K562 (cell line): ENCODE measurements at regions not wholly inside any gene's neighbourhood (a gene's known extent, or its start where the extent isn't known, plus 50 kb on each side); places are given as distances from the start of the nearest gene placed in this dataset.

Experiments
- ATAC-seq: fragments of 200-7000 bp; cut with Tn5 transposase; 3 replicates; pipeline ENCODE4 v1.9.1; 2020; ENCODE audit warnings: moderate library complexity
- BruUV-seq: library from RNA; stranded (reverse); fragments of 400-500 nt; replicated peaks from 2 replicates; lab custom pipeline; 2021; lab: Mats Ljungman, UMichigan
- CTCF ChIA-PET: fragments of 300-600 bp; formaldehyde crosslinking; extraction: SDS; loops from one replicate; lab custom pipeline; 2021; ENCODE audit warnings: low intra/inter-chr PET ratio; lab: Yijun Ruan, JAX
- POLR2A ChIA-PET: fragments of 300-600, 350-650 bp; sonication (Branson Sonifier 250); formaldehyde crosslinking; extraction: SDS; loops from one replicate; lab custom pipeline; 2021; ENCODE audit warnings: antibody characterized with exemption, inconsistent platforms; lab: Yijun Ruan, JAX
- DNase-seq, 4 experiments: peaks; one replicate each; pipeline versions ENCODE4 v3.0.0 to v3.0.0-alpha.2; 2011 to 2018; ENCODE audit warnings: low spot score in 3 of 4, mixed read lengths in 3 of 4; ENCODE audit errors: extremely low read depth in 1 of 4
- FAIRE-seq: peaks from 2 replicates; lab custom pipeline; 2011; peaks lifted over from hg19 to GRCh38; lab: Jason Lieb, UNC
- H2AFZ ChIP-seq: 2 replicates; pipeline ENCODE4 v1.6.0; 2011; ENCODE audit warnings: low read depth, low read length, control low read depth, inconsistent platforms
- H3K27ac ChIP-seq: fragments of 200-600 bp; 3 replicates; pipeline ENCODE4 v1.8.0; 2011; ENCODE audit warnings: low read depth, mild to moderate bottlenecking, control low read depth, inconsistent platforms, low read length, moderate library complexity, mixed read lengths; ENCODE audit errors: extremely low read depth
- H3K27me3 ChIP-seq, 2 experiments: fragments of 300-600 bp in 1 of 2; 2 replicates in 1 of 2; 3 replicates in 1 of 2; pipeline versions ENCODE4 v1.6.0 to v1.8.0; 2011; ENCODE audit warnings: inconsistent platforms in 2 of 2, low read length in 2 of 2, mild to moderate bottlenecking in 1 of 2, mixed read lengths in 1 of 2, moderate library complexity in 1 of 2; ENCODE audit not compliant: control insufficient read depth in 2 of 2, insufficient read depth in 2 of 2
- H3K36me3 ChIP-seq: fragments of 300-600 bp; 3 replicates; pipeline ENCODE4 v1.8.0; 2011; ENCODE audit warnings: mild to moderate bottlenecking, low read length, inconsistent platforms; ENCODE audit not compliant: control insufficient read depth, insufficient read depth
- H3K4me1 ChIP-seq, 2 experiments: fragments of 200-600 bp in 1 of 2; replicated peaks in 1 of 2; 2 replicates in 1 of 2; 3 replicates in 1 of 2; pipeline versions ENCODE4 v1.5.1 to v1.8.0; 2011; ENCODE audit warnings: inconsistent platforms in 2 of 2, low read length in 2 of 2, mild to moderate bottlenecking in 1 of 2, mixed read lengths in 1 of 2, moderate library complexity in 1 of 2; ENCODE audit not compliant: control insufficient read depth in 2 of 2, insufficient read depth in 2 of 2
- H3K4me2 ChIP-seq: 2 replicates; pipeline ENCODE4 v1.6.1; 2011; ENCODE audit warnings: low read length, control low read depth, inconsistent platforms, mixed read lengths; ENCODE audit not compliant: insufficient read depth
- H3K4me3 ChIP-seq: fragments of 200-600 bp; sonication (generic), shearing (Covaris generic); 2 replicates; pipeline ENCODE4 v1.5.1; 2016; ENCODE audit warnings: control low read depth, inconsistent platforms
- H3K79me2 ChIP-seq: fragments of 200-600 bp; 3 replicates; pipeline ENCODE4 v1.8.0; 2011; ENCODE audit warnings: low read length, inconsistent platforms; ENCODE audit not compliant: control insufficient read depth, insufficient read depth
- H3K9ac ChIP-seq, 2 experiments: 2 replicates each; pipeline versions ENCODE4 v1.6.0 to v1.6.1; 2011; ENCODE audit warnings: low read depth in 2 of 2, low read length in 2 of 2, control low read depth in 1 of 2, inconsistent platforms in 1 of 2, mild to moderate bottlenecking in 1 of 2, mixed read lengths in 1 of 2; ENCODE audit not compliant: insufficient read depth in 1 of 2
- H3K9me1 ChIP-seq: one replicate; pipeline ENCODE4 v1.6.0; 2011; ENCODE audit warnings: inconsistent platforms, mild to moderate bottlenecking, low read length, moderate library complexity; ENCODE audit not compliant: control insufficient read depth, insufficient read depth
- H3K9me3 ChIP-seq: replicated peaks from 2 replicates; pipeline ENCODE4 v1.5.1; 2011; ENCODE audit warnings: low read depth, low read length, inconsistent platforms; ENCODE audit not compliant: control insufficient read depth, insufficient read depth
- H4K20me1 ChIP-seq: replicated peaks from 2 replicates; pipeline ENCODE4 v1.6.1; 2011; ENCODE audit warnings: low read length, inconsistent platforms, mixed read lengths; ENCODE audit not compliant: control insufficient read depth, insufficient read depth
- BDP1 ChIP-seq: IDR thresholded peaks from 3 replicates; pipeline ENCODE4 v1.6.1; 2011; ENCODE audit not compliant: insufficient read length, insufficient read depth
- NFIC ChIP-seq: fragments of 450-650 bp; IDR thresholded peaks from 2 replicates; pipeline ENCODE4 v1.6.1; 2017; ENCODE audit warnings: mild to moderate bottlenecking, inconsistent platforms
- SRSF7 ChIP-seq: fragments of 200-400 bp; formaldehyde crosslinking; optimal IDR thresholded peaks from 2 replicates; pipeline ENCODE3; 2017; ENCODE audit warnings: mild to moderate bottlenecking, low read depth, low read length
- ZNF644 ChIP-seq: fragments of 200-800 bp; sonication (Bioruptor generic); IDR thresholded peaks from 2 replicates; pipeline ENCODE4 v1.6.1; 2016; ENCODE audit warnings: low read depth, missing genetic modification characterization, missing compliant biosample characterization
- WGBS: fragments of 100-300 bp; shearing (Covaris generic); methylation state at CpG from one replicate; pipeline ENCODE4 v1.1.6; 2016; ENCODE audit warnings: low coverage, mixed read lengths; ENCODE audit not compliant: insufficient coverage; ENCODE audit errors: missing lambda C conversion rate; 5-methylcytosine and 5-hydroxymethylcytosine counted together
- in situ Hi-C: fragments of 300-500 bp; cut with MboI; formaldehyde crosslinking; loops from 4 replicates; pipeline ENCODE4 v1.15.0; 2018; ENCODE audit warnings: inconsistent platforms, mixed read lengths
- intact Hi-C: fragments of 100-400 bp; cut with micrococcal nuclease; formaldehyde crosslinking; loops from 2 replicates; pipeline ENCODE4 v1.14.2; 2022
- TF ChIP-seq, protein P1 (sequence below): fragments of 250-450 bp; sonication (Bioruptor Pico); IDR thresholded peaks from 2 replicates; pipeline ENCODE4 v1.4.0; 2020

DNA sequence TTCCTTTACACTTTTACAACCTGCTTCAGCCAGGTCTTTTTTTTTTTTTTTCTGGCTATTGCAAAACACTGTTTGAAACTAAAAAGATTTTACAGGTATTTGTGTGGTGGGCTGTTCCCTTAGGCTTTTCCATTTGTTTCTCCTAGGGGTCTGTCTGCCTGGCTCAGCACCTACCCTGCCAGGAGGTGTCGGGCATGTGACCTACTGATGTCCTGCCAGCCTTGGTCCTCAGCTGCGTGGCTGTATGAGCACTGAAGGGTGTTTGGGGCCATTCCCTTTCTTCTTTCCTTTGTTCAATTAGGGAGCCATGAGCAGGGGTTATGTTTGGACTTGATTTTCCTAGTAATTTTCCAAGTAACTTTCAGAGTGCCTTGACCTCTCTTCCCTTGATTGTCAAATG is 269.2 kb upstream of the SALL1 start:
- Histone ChIP-seq H3K4me2 (no peak overlapping the region), H3K27ac (no peak overlapping the region), H3K79me2 (no peaks in the 10 kb centered on the region), H3K9ac (no peak overlapping the region), H3K4me1 (no peaks in the 10 kb centered on the region), H3K27me3 (no peaks in the 10 kb centered on the region), H2AFZ (no peak overlapping the region), H3K9me1 (no peaks in the 10 kb centered on the region), H3K9me3 (no peaks in the 10 kb centered on the region), H3K4me3 (no peak overlapping the region), H4K20me1 (no peaks in the 10 kb centered on the region), H3K36me3 (no peaks in the 10 kb centered on the region)
- whole genome bisulfite sequencing, result 0% methylated on average over 1 of the region's 2 CpGs
- intact Hi-C loops, result no loop called here
- TF ChIP-seq ZNF644 (tag) (no peak), SRSF7 (no peak), BDP1 (no peak), NFIC (no peak)
- TF ChIP-seq, protein P1, sequence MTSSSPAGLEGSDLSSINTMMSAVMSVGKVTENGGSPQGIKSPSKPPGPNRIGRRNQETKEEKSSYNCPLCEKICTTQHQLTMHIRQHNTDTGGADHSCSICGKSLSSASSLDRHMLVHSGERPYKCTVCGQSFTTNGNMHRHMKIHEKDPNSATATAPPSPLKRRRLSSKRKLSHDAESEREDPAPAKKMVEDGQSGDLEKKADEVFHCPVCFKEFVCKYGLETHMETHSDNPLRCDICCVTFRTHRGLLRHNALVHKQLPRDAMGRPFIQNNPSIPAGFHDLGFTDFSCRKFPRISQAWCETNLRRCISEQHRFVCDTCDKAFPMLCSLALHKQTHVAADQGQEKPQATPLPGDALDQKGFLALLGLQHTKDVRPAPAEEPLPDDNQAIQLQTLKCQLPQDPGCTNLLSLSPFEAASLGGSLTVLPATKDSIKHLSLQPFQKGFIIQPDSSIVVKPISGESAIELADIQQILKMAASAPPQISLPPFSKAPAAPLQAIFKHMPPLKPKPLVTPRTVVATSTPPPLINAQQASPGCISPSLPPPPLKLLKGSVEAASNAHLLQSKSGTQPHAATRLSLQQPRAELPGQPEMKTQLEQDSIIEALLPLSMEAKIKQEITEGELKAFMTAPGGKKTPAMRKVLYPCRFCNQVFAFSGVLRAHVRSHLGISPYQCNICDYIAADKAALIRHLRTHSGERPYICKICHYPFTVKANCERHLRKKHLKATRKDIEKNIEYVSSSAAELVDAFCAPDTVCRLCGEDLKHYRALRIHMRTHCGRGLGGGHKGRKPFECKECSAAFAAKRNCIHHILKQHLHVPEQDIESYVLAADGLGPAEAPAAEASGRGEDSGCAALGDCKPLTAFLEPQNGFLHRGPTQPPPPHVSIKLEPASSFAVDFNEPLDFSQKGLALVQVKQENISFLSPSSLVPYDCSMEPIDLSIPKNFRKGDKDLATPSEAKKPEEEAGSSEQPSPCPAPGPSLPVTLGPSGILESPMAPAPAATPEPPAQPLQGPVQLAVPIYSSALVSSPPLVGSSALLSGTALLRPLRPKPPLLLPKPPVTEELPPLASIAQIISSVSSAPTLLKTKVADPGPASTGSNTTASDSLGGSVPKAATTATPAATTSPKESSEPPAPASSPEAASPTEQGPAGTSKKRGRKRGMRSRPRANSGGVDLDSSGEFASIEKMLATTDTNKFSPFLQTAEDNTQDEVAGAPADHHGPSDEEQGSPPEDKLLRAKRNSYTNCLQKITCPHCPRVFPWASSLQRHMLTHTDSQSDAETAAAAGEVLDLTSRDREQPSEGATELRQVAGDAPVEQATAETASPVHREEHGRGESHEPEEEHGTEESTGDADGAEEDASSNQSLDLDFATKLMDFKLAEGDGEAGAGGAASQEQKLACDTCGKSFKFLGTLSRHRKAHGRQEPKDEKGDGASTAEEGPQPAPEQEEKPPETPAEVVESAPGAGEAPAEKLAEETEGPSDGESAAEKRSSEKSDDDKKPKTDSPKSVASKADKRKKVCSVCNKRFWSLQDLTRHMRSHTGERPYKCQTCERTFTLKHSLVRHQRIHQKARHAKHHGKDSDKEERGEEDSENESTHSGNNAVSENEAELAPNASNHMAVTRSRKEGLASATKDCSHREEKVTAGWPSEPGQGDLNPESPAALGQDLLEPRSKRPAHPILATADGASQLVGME, result no peak
- ChIA-PET POLR2A (no interaction called here), CTCF (no interaction called here)
- ATAC-seq (no peak), DNase-seq (no peak), FAIRE-seq (no peak)
- no TSS peak for BruUV-seq
- in situ Hi-C loops, result no loop called here
